Kidney (tissue), 13 donors: ENCODE measurements at regions not wholly inside any gene's neighbourhood (a gene's known extent, or its start where the extent isn't known, plus 50 kb on each side); places are given as distances from the start of the nearest gene placed in this dataset.
"Not testable (repeated sequence)": the region's sequence is repeated elsewhere in the genome, so short reads cannot be mapped to it uniquely, and the experiment has no call there.

Experiments used
- DNase-seq, 5 donors: peaks; one replicate each; pipeline ENCODE4 v3.0.0-alpha.2; 2013 to 2020
- FAIRE-seq: peaks from 2 replicates; lab custom pipeline; 2012; peaks lifted over from hg19 to GRCh38; lab: Jason Lieb, UNC
- H3K27ac ChIP-seq, 2 donors: one replicate each; pipeline ENCODE4 v1.7.0; 2013; ENCODE audit warnings: low read depth in 2 of 2, low read length in 2 of 2, inconsistent platforms in 1 of 2
- H3K27me3 ChIP-seq: one replicate; pipeline ENCODE4 v1.7.1; 2013; ENCODE audit warnings: low read length, inconsistent platforms; ENCODE audit not compliant: control insufficient read depth, insufficient read depth
- H3K36me3 ChIP-seq, 3 donors: one replicate each; pipeline versions ENCODE4 v1.7.0 to v1.7.1; 2013; ENCODE audit warnings: low read length in 3 of 3, control low read depth in 1 of 3, inconsistent platforms in 1 of 3; ENCODE audit not compliant: insufficient read depth in 3 of 3, control insufficient read depth in 2 of 3
- H3K4me1 ChIP-seq, 3 donors: one replicate each; pipeline versions ENCODE4 v1.7.0 to v1.7.1; 2013; ENCODE audit warnings: low read length in 3 of 3, inconsistent platforms in 1 of 3, low read depth in 1 of 3; ENCODE audit not compliant: control insufficient read depth in 2 of 3, insufficient read depth in 2 of 3
- H3K4me3 ChIP-seq, 3 donors: one replicate each; pipeline versions ENCODE4 v1.7.0 to v1.8.1; 2013; ENCODE audit warnings: low read length in 3 of 3, control low read depth in 1 of 3, inconsistent platforms in 1 of 3
- H3K9ac ChIP-seq, 3 donors: one replicate each; pipeline versions ENCODE4 v1.7.0 to v1.7.1; 2013; ENCODE audit warnings: low read length in 3 of 3, control low read depth in 1 of 3, inconsistent platforms in 1 of 3
- H3K9me3 ChIP-seq, 3 donors: one replicate each; pipeline versions ENCODE4 v1.7.0 to v1.7.1; 2013; ENCODE audit warnings: low read length in 3 of 3, control low read depth in 1 of 3, inconsistent platforms in 1 of 3; ENCODE audit not compliant: control insufficient read depth in 2 of 3, insufficient read depth in 1 of 3
- CTCF ChIP-seq: IDR thresholded peaks from 3 replicates; pipeline ENCODE4 v1.5.1; 2012; ENCODE audit warnings: mild to moderate bottlenecking, moderate library complexity, borderline replicate concordance; ENCODE audit not compliant: insufficient read depth; ENCODE audit errors: extremely low read depth
- intact Hi-C: fragments of 100-400 bp; cut with DNase I; formaldehyde crosslinking; loops from one replicate; pipeline ENCODE4 v1.11.1; 2022
- donor health status: control.
- donor health status: control.
- donor health status: control.
- donor health status: control.
- donor health status: control.
- donor health status: DM: yes; HTN: yes; CAD: no.
- donor health status: Normal renal cell carcinoma (clear cell type).

- Histone ChIP-seq H3K9ac (no peak overlapping the region), H3K27me3 (no peaks in the 10 kb centered on the region), H3K4me1 (no peaks in the 10 kb centered on the region), H3K36me3 (no peaks in the 10 kb centered on the region), H3K27ac (no peak overlapping the region), H3K9me3 (no peaks in the 10 kb centered on the region), H3K4me3 (no peak overlapping the region)
- TF ChIP-seq CTCF: no peak
- intact Hi-C loops: no loop called here
- no peak for DNase-seq
- no peak for FAIRE-seq
These were observed 182.4 kb upstream of the ZNF521 start for GRCh38 chr18:25534401-25534800.

GRCh38 chr18:25533218-25533617 lies 181.3 kb upstream of the ZNF521 start:
- no peak overlapping the region for H3K9ac ChIP-seq
- FAIRE-seq (no peak), DNase-seq (no peak)
- H3K4me3 ChIP-seq: no peak overlapping the region
- H3K9me3 ChIP-seq: no peaks in the 10 kb centered on the region
- H3K36me3 ChIP-seq: no peaks in the 10 kb centered on the region
- no peaks in the 10 kb centered on the region for H3K4me1 ChIP-seq
- TF ChIP-seq CTCF: no peak
- intact Hi-C loops: no loop called here
- no peak overlapping the region for H3K27ac ChIP-seq
- no peaks in the 10 kb centered on the region for H3K27me3 ChIP-seq

DNA sequence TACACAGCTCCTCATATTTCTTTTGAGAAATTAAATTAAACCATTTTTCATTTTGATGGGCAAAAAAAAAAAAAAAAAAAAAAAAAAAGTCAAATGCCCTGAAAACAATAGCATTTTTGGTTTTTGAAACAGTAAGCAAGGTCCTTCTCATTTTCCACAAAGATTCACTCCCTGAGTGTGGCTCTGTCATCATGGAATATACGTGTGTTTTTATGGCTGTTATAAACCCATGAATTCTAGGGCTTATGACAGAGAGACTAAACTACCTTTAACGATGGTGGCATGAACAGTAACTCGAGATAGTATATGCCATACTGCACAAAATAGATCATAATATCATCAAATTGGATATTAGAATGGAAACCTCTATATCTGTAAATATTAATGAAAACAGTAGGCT lies 179.2 kb upstream of the ZNF521 start:
- Histone ChIP-seq H3K27me3 (no peaks in the 10 kb centered on the region), H3K4me1 (no peaks in the 10 kb centered on the region)

DNA sequence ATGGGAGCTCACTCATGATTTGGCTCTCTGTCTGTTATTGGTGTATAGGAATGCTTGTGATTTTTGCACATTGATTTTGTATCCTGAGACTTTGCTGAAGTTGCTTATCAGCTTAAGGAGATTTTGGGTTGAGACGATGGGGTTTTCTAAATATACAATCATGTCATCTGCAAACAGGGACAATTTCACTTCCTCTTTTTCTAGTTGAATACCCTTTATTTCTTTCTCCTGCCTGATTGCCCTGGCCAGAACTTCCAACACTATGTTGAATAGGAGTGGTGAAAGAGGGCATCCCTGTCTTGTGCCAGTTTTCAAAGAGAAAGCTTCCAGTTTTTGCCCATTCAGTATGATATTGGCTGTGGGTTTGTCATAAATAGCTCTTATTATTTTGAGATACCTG lies 173.8 kb upstream of the ZNF521 start:
- H3K4me1 ChIP-seq, DNase-seq, FAIRE-seq, intact Hi-C loops, H3K9me3 ChIP-seq, H3K4me3 ChIP-seq, H3K9ac ChIP-seq, H3K36me3 ChIP-seq, H3K27ac ChIP-seq, H3K27me3 ChIP-seq: not testable (repeated sequence)

More for the DNA sequence above, 179.2 kb upstream of the ZNF521 start:
- Histone ChIP-seq H3K36me3 (no peaks in the 10 kb centered on the region), H3K9ac (no peak overlapping the region), H3K27ac (no peak overlapping the region), H3K9me3 (no peaks in the 10 kb centered on the region), H3K4me3 (no peak overlapping the region)
- FAIRE-seq: no peak
- TF ChIP-seq CTCF: no peak
- no peak for DNase-seq
- intact Hi-C loops: no loop called here
